GM18519 (cell line): ENCODE measurements at regions not wholly inside any gene's neighbourhood (a gene's known extent, or its start where the extent isn't known, plus 50 kb on each side); places are given as distances from the start of the nearest gene placed in this dataset.
A peak's percentile ranks its signal among the peaks of the same experiment; 100 is the strongest.

ENCODE experiments used
- ATAC-seq: cut with Tn5 transposase; IDR thresholded peaks from one replicate; pipeline ENCODE4 v1.9.1; 2021; ENCODE audit warnings: mild to moderate bottlenecking, moderate library complexity; ENCODE audit not compliant: unreplicated experiment, low FRiP score

DNA sequence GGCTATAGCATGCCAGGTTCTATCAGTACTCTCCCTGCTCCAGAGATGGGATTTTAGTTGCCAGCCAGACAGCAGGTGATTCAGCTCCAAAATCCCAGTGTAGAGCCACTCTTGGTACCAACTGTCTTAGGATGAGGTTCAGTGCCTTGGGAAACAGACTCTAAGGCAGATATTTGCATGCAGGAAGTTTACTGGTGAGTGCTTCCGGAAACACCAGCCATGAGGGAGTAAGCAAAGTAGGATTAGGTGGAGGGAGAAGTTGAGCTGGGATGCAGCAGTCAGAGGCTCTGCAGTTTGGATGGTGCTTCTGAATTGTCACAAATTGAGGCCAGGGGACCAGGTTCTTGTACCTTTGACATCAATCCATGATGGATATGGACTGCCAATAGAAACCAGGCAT lies 207.5 kb upstream of the JUN start:
- ATAC-seq: no peak

DNA sequence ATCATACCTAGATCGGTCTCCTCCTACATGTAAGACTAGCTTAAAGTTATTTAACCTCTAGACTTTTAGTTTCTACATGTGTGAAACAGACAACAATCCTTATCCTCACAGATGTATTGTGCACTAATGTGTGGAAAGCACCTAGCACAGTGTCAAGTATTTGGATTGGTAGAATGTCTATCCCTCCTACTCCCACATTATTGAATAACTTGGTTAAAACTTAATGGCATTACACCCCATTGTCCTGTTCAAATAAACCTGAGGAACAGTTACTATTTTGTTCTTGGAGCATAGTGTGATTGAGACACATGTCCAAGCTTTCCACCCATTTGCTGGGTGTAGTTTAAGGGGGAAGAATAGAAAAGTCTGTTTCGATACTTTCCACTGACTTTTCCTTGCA lies 208.8 kb upstream of the JUN start:
- ATAC-seq: no peak

GRCh38 chr1:58993403-58993802 lies 209.6 kb upstream of the JUN start:
- no peak for ATAC-seq

- no peak for ATAC-seq
These were observed 210.8 kb upstream of the JUN start for GRCh38 chr1:58994664-58995063.

DNA sequence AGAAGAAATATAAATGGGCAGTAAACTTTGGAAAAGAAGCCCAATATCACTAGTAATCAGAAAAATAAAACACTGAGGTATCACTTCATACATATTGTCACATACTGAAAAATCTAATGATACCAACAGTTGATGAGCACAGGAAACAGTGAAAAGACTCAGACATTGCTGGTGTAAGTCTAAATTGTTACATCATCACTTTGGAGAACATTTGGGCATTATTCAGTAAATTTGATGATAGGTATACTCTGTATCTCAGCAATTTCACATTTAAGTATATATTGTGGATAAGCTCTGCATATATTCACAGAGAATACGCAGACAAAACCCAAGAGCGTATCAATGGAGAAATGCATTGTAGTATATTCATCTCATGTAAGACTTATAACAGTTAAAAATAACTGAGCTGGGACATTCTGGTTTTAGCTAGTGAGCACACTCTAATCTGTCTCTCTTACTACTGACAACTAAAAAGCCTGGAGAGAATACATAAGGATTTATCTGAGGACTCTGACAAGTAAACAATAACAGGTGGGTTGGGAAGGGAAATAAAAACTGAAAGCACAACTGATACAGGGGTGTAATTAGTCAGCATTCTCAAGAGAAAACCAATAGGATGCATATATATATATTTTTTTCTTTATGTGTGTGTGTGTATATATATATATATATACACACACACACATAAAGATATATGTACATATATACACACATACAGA lies 212.7 kb upstream of the JUN start:
- ATAC-seq: peak; percentile 84

GRCh38 chr1:58997060-58997411 lies 213.2 kb upstream of the JUN start:
- peak; percentile 66 for ATAC-seq

DNA sequence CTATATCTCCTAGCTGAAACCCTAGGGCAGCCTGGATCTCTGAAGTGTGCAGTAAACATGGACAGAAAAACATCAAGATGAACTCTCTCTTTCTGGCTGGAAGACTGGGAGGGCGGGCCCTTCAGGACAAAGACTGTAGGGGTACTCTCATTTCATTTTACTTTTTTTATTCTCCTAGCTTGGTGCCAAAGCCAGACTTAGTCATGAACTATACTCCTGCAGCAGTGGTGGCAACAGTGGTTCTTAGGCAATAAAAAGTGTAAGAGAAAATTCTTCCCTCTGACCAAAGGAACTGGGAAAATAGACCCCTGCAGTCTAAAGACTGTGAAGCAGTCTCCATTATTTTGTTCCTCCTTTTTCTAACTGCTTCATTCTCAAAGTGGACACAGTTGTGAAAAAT lies 213.8 kb upstream of the JUN start:
- ATAC-seq: no peak

GRCh38 chr1:58999676-59000075 lies 215.8 kb upstream of the JUN start:
- no peak for ATAC-seq

- ATAC-seq: no peak
These were observed 220.9 kb upstream of the JUN start for GRCh38 chr1:59004755-59005154.

DNA sequence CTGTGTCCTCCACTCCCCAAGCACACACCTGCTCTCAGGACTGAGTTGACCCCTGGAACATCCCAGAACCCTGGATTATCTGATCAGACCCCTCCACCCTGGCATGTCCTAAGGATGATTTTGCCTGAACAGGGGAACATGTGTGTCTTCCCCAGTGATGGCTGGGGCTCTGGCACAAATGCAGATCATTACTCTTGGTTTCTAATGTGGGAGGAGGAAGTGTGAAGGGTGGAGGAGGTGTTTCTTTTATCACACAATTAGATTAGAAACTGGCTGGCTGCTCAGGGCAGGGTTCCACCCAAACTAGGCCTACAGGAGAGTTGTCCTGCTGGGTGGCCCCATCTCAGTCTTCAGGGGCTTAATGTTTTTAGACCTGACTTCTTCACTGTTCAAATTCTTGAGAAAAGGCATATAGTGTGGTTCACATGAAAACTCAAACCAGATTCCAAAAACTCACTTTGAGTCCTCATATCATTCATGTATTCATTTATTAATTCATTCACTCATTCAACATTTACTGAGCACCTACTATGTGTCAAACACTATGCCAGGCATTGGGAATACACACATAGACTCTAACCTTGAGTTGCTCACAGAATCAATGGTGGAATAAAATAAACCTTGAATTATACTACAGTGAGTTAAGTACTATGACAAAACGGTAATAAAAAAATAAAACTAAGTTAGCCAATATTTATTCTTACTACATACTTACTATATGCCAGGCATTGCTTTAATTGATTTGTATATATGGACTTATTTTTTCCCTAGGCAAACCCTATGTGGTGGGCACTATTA lies 221.8 kb upstream of the JUN start:
- ATAC-seq: peak; percentile 45

DNA sequence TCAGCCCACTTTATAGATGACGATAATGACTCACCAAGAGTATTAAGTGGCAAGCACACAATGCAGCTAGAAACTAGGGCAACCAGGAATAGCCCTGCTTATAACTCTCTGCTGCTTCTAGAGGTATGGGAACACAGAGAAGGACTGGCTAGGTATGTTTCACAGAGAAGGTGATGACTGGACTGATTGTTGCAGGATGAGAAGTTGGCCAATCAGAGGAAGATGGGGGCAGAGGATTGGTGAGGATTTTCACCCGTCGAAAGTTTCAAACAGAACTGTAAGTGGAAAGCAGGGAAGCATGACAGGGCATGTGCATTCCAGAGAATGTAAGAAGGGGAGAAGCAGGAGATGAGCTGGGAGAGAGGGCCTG lies 222.4 kb upstream of the JUN start:
- no peak for ATAC-seq

DNA sequence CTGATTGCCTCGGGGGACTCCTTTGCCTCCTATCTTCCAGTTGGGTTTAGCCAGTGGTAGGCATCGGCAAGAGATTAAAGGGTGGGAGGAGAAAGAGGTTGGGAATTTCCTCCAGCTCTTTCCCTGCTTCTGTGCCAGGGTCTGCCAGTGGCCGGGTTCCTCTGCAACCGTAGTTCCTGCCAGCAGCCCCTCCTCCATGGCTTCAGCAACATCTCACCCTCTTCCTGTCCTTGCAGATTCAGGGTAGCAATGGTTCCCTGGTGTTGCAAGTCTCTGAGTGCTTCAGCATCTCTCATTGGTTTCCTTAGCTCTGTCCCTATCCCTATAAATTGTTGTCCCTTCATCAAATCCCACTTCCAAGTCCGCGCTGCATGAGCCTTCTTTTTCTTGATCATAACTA lies 223.1 kb upstream of the JUN start:
- ATAC-seq: no peak

- ATAC-seq: no peak
These were observed 223.6 kb upstream of the JUN start for GRCh38 chr1:59007429-59007819.

GRCh38 chr1:59007820-59008598 lies 224.2 kb upstream of the JUN start:
- ATAC-seq: no peak

GRCh38 chr1:59008599-59009347 lies 224.9 kb upstream of the JUN start:
- no peak for ATAC-seq

DNA sequence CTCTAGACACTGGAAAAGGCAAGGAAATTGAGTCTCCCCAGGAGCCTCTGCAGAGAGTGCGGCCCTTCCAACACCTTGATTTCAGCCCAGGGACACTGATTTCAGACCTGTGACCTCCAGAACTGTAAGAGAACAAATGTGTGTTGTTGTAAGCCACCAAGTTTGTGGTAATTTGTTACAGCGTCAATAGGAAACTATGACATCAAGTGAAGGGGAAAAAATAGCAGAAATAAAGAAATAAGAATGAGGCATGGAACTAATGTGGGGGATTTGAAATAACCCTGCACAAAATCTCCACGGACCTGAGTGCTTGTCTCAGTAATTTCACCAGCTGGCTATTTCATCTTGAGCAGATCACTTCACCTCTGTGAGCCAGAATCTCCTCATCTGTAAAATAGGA lies 227.8 kb upstream of the JUN start:
- ATAC-seq: no peak

GRCh38 chr1:59012378-59012777 lies 228.5 kb upstream of the JUN start:
- ATAC-seq: no peak

DNA sequence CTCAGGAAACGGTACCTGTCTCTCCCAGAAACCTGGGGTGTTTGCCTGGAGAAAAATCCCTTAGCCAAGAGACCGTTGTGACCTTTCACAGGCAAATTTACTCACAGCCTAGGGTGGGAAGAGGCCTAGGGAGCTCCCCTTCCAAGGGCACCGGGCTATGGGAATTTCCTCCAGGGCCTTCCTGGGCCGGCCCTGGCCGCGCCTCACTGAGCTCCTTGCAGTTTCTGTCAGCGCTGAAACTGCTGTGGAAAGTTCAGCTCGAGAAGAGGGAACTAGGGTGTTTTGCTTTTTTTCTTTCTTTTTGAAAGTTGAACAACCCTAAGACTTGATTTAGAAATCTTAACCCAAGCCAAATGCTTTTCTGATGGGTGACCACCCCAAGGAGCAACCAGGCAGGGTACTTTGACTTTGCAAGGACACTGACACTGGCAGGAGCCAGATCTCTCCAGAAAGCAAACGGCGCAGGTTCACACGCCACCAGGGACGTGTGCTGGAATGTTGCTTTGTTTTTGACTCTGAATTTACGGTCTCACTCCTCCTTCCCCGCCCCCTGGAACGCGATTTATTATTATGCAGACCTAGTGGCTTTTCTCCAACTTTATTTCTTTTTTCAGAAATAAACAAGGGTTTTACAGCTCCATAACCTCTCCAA lies 229.6 kb upstream of the JUN start:
- no peak for ATAC-seq

DNA sequence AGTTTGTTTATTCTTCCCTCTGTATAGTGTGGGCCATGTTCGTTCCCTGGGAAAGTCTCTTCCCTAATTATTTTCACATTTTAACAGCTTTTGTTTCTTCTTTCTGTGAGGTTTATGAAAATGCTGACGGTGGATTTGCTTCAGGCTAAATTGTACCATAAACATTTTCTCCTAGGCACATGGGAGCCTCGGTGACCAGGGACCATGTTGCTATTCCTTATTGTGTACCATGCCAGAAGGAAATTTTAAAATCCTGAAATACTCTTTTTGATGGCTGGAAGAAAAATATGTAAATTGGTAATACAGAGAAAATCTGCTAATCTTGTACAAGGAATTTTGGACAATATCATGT lies 230.1 kb upstream of the JUN start:
- ATAC-seq: no peak

DNA sequence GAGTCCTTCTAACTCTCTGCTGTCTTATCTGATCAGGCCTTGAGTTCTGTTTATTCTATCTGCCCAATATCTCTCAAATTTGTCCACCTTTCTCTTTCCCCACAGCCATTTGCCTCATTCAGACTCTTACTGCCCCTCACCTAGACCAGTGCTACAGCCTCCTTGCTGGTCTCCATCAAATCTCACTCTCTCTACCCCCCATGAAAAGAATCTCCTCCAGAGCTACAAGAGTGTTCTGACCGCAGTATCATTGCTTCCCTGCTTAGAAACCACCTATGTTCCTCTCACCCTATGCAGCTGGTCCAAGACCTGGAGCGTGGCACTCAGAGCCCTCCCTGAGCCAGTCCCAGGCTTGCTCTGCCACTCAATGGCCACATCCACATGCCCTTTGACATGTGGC lies 231.0 kb upstream of the JUN start:
- no peak for ATAC-seq
